ENCODE measurements at regions not wholly inside any gene's neighbourhood (a gene's known extent, or its start where the extent isn't known, plus 50 kb on each side); places are given as distances from the start of the nearest gene placed in this dataset.

DNA sequence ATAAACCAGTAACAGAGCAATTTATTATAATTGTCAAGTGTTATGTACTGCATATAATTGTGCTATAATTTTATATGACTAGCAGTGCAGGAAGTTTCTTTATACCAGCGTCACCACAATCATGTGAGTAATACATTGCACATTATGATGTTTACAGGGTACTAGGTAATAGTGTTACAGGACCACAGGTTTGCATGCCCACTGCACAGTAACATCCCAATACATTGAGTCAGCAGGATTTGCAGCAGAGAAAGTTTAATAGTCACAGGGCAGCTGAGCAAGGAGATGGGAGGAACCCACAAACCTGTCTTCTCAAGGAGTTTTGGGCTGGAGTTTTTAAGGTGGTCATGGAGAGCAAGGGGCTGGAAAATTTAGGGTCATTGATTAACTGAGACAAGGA, 1042.9 kb upstream of the ACVR2A start (continued):
- TF ChIP-seq, protein P1, sequence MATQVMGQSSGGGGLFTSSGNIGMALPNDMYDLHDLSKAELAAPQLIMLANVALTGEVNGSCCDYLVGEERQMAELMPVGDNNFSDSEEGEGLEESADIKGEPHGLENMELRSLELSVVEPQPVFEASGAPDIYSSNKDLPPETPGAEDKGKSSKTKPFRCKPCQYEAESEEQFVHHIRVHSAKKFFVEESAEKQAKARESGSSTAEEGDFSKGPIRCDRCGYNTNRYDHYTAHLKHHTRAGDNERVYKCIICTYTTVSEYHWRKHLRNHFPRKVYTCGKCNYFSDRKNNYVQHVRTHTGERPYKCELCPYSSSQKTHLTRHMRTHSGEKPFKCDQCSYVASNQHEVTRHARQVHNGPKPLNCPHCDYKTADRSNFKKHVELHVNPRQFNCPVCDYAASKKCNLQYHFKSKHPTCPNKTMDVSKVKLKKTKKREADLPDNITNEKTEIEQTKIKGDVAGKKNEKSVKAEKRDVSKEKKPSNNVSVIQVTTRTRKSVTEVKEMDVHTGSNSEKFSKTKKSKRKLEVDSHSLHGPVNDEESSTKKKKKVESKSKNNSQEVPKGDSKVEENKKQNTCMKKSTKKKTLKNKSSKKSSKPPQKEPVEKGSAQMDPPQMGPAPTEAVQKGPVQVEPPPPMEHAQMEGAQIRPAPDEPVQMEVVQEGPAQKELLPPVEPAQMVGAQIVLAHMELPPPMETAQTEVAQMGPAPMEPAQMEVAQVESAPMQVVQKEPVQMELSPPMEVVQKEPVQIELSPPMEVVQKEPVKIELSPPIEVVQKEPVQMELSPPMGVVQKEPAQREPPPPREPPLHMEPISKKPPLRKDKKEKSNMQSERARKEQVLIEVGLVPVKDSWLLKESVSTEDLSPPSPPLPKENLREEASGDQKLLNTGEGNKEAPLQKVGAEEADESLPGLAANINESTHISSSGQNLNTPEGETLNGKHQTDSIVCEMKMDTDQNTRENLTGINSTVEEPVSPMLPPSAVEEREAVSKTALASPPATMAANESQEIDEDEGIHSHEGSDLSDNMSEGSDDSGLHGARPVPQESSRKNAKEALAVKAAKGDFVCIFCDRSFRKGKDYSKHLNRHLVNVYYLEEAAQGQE (IDR thresholded peaks at IDR 0.05; ENCODE audit: unreplicated experiment), result no peak
- TF ChIP-seq ZNF114 (CRISPR knock-in tag; IDR thresholded peaks at IDR 0.05), result no peak
- no peak for TF ChIP-seq EZH2phosphoT487 (IDR thresholded peaks at IDR 0.05; ENCODE audit: unreplicated experiment)
- TF ChIP-seq, protein P2, sequence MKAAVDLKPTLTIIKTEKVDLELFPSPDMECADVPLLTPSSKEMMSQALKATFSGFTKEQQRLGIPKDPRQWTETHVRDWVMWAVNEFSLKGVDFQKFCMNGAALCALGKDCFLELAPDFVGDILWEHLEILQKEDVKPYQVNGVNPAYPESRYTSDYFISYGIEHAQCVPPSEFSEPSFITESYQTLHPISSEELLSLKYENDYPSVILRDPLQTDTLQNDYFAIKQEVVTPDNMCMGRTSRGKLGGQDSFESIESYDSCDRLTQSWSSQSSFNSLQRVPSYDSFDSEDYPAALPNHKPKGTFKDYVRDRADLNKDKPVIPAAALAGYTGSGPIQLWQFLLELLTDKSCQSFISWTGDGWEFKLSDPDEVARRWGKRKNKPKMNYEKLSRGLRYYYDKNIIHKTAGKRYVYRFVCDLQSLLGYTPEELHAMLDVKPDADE (IDR thresholded peaks at IDR 0.05), result no peak
- TF ChIP-seq STAT1 (IDR thresholded peaks at IDR 0.05; ENCODE audit: unreplicated experiment), result no peak
- TF ChIP-seq NANOG (IDR thresholded peaks at IDR 0.05; ENCODE audit: borderline replicate concordance), result no peak
- TF ChIP-seq, protein P3, sequence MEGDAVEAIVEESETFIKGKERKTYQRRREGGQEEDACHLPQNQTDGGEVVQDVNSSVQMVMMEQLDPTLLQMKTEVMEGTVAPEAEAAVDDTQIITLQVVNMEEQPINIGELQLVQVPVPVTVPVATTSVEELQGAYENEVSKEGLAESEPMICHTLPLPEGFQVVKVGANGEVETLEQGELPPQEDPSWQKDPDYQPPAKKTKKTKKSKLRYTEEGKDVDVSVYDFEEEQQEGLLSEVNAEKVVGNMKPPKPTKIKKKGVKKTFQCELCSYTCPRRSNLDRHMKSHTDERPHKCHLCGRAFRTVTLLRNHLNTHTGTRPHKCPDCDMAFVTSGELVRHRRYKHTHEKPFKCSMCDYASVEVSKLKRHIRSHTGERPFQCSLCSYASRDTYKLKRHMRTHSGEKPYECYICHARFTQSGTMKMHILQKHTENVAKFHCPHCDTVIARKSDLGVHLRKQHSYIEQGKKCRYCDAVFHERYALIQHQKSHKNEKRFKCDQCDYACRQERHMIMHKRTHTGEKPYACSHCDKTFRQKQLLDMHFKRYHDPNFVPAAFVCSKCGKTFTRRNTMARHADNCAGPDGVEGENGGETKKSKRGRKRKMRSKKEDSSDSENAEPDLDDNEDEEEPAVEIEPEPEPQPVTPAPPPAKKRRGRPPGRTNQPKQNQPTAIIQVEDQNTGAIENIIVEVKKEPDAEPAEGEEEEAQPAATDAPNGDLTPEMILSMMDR (conservative IDR thresholded peaks at IDR 0.05; ENCODE audit: low read depth in 2 of 2), result no peak
- TF ChIP-seq POLR2AphosphoS5 (IDR thresholded peaks at IDR 0.05; ENCODE audit: low read depth), result no peak
- TF ChIP-seq JUNB (IDR thresholded peaks at IDR 0.05; ENCODE audit: unreplicated experiment), result no peak

DNA sequence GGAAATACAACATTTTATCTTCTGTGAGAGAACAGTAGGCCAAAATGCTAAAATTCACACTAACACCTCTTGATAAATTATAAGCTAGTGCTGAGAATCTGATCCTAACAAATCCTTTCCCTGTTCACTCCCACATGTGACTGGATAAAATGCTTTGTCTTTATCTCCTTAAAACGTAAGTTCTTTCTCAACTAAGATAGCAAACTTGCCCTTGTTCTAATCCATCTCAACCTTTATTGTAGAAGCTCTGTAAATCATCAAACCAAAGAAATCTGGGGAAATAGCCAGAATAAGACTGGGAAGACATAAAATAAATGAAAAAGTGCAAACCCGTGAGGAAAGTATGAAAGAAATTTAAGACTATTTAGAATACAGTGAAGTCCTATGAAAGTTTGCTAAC, 1058.4 kb upstream of the ACVR2A start:
- no peaks in the 10 kb centered on the region for H3K4me1 ChIP-seq (ENCODE audit: insufficient read depth)
- no peaks in the 10 kb centered on the region for H3K27me3 ChIP-seq (ENCODE audit: insufficient read depth)
- Mint-ChIP-seq H3K27me3 (ENCODE audit: insufficient read depth, low read depth, poor library complexity) (peaks cover 2% of the 10 kb centered on the region), H3K4me1 (no peaks in the 10 kb centered on the region), H3K27ac (no peak overlapping the region), H3K4me3 (no peak overlapping the region), H3K36me3 (ENCODE audit: low read depth) (peaks cover 32% of the 10 kb centered on the region), H3K9me3 (peaks cover 42% of the 10 kb centered on the region)
- TF ChIP-seq POLR2AphosphoS5 (IDR thresholded peaks at IDR 0.05; ENCODE audit: low read depth), result no peak
- no peaks in the 10 kb centered on the region for H4K20me1 ChIP-seq (replicated peaks; ENCODE audit: insufficient read depth)
- H3K4me2 ChIP-seq, result no peak overlapping the region
- no peak overlapping the region for H3K4me3 ChIP-seq
- ATAC-seq (no peak), DNase-seq (ENCODE audit: low spot score) (no peak)
- no peaks in the 10 kb centered on the region for H3K79me2 ChIP-seq (replicated peaks; ENCODE audit: insufficient read depth)
- no peak overlapping the region for H3K27ac ChIP-seq (ENCODE audit: low read depth)
- H2AFZ ChIP-seq, result no peak overlapping the region
- H3K36me3 ChIP-seq (ENCODE audit: insufficient read depth), result peaks cover 7% of the 10 kb centered on the region; the same call in 1 of the 2 replicates
- H3F3A ChIP-seq (replicated peaks; ENCODE audit: low read depth), result no peaks in the 10 kb centered on the region
- H3K9me2 ChIP-seq (ENCODE audit: insufficient read depth), result 0 out of 2 replicates have a peak, but pooled peaks cover 6% of the 10 kb centered on the region

Measured in GM23338 (cell line).